HFF-Myc (cell line): ENCODE measurements at regions not wholly inside any gene's neighbourhood (a gene's known extent, or its start where the extent isn't known, plus 50 kb on each side); places are given as distances from the start of the nearest gene placed in this dataset.

ENCODE experiments used
- DNase-seq: peaks from one replicate; pipeline ENCODE4 v3.0.0-alpha.2; 2011; ENCODE audit warnings: low read depth; ENCODE audit errors: extremely low read depth
- H3K4me3 ChIP-seq: replicated peaks from 2 replicates; pipeline ENCODE4 v1.5.1; 2011; ENCODE audit warnings: low read depth, mild to moderate bottlenecking, control low read depth, low read length
- TF ChIP-seq, protein P1 (sequence below): IDR thresholded peaks from 2 replicates; pipeline ENCODE4 v1.5.1; 2012; ENCODE audit warnings: mild to moderate bottlenecking, low read depth, low read length, control low read depth; ENCODE audit errors: missing control alignments

DNA sequence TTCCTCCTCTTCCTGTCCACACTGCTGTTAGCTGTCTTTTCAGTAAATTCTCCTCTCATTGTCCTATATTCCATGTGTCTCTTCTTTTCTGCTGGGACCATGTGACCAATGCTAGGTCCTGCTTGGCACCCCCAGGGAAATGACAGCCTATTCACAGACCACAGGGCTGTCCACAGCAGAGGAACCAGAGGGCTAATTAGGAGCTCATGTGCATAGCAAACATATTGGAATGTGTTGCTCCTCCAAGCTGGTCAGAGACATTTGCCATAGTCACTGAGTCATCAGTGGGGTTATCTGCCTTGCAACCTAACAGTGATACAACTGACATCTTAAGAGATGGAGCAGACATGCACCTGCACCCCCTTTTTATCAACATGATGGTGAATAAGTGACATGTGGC is 67.9 kb upstream of the PUDP start:
- no peak for DNase-seq
- H3K4me3 ChIP-seq: no peak overlapping the region
- TF ChIP-seq, protein P1, sequence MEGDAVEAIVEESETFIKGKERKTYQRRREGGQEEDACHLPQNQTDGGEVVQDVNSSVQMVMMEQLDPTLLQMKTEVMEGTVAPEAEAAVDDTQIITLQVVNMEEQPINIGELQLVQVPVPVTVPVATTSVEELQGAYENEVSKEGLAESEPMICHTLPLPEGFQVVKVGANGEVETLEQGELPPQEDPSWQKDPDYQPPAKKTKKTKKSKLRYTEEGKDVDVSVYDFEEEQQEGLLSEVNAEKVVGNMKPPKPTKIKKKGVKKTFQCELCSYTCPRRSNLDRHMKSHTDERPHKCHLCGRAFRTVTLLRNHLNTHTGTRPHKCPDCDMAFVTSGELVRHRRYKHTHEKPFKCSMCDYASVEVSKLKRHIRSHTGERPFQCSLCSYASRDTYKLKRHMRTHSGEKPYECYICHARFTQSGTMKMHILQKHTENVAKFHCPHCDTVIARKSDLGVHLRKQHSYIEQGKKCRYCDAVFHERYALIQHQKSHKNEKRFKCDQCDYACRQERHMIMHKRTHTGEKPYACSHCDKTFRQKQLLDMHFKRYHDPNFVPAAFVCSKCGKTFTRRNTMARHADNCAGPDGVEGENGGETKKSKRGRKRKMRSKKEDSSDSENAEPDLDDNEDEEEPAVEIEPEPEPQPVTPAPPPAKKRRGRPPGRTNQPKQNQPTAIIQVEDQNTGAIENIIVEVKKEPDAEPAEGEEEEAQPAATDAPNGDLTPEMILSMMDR: no peak

DNA sequence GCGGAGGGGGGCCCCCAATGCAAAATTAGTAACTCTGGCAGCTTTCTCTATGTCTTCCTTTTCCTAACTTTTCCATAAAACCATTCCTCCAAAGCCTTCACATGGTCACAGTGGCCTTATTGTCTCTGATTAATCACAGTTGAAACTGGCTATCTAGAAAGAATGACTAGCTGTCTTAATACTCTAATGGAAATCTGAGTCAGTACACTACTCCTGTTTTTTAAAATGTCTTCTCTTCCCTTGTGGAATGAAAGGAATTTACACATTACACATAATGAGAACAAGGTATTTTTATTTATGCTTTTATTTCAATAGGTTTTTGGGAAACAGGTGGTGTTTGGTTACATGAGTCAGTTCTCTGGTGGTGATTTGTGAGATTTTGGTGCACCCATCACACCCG is 66.3 kb upstream of the PUDP start:
- no peak for DNase-seq
- TF ChIP-seq, protein P1: no peak
- no peak overlapping the region for H3K4me3 ChIP-seq

DNA sequence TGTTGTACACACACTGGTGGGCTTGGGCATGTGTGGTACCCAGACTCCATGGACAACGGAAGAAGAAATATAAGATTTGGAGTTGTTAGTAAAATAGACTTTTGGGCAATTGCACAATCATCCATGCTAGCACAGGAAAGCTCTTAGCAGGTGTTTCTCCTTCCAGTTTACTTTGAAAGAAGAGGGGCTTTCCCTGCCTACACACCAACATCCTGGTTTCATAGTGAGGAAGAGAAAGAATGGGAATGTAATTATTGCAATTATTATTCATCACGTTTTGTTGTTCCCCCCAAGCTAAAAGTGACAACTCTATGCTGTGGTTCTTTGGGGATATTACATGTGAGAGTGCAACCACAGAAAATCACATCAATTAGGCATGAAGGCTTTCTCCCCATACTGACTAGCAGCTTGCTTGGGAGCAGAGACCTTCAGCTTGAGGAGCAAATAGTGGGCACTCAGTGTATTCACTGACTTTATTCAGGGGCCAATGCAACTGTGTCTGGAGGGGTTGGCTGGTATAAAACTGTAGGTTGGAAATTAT is 57.2 kb upstream of the PUDP start:
- TF ChIP-seq, protein P1: no peak
- H3K4me3 ChIP-seq: no peak overlapping the region
- no peak for DNase-seq

DNA sequence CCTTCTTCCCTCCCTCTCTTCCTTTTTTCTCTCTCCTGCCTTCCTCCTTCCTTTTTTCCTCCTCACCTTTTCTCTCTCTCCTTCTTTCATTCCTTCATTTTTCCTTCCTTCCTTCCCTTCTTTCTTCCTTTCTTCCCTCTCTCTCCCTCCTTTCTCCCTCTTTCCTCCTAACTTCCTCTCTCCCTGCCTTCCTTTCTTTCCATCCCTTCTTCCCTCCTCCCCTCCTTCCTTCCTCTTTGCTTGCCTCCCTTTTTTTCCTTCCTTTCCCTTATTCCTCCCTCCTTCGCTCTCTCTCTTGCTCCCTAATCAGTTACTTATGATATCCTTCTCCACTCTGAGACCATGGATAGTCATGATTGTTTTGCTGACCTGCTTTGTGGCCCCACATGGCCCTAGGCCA is 56.7 kb upstream of the PUDP start:
- TF ChIP-seq, protein P1: no peak
- no peak for DNase-seq
- no peak overlapping the region for H3K4me3 ChIP-seq

DNA sequence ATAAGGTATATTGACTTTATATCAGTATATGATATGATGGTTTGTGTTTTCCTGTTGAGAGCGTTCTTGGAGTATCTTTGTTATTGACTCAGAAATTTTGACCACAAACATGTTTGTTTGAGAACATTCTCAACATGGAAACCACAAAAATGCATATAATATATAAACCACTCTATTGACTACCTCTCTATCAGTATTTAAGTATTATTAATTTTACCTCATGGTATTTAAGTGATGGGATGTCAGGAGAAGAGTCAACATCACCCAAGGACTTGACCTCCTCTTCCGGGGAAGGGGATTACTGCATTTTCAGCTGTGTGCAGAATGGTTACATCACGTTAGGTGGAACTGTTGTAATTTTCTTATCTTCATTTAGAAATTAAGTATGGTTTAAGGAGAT is 54.3 kb upstream of the PUDP start:
- no peak for DNase-seq
- no peak overlapping the region for H3K4me3 ChIP-seq
- TF ChIP-seq, protein P1: no peak

DNA sequence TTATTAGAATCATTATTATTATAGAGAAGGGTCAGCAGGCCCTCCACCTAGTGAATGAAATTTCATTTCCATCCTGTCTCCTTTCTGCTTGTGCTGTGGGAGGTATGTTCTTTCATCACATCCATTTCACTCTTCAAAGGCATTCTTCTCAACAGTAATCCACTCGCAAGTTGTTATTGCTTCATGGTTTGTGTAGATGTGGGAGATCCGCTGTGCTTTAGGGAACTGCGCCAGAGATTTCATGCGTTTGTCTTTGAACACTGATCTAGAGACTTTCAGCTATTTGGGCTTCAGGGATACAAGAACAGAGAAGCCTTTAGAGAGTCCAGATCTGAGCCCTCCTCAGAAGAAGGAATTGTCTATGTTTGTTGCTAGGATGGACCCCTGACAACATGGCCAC is 53.5 kb upstream of the PUDP start:
- no peak overlapping the region for H3K4me3 ChIP-seq
- no peak for DNase-seq
- TF ChIP-seq, protein P1: no peak

DNA sequence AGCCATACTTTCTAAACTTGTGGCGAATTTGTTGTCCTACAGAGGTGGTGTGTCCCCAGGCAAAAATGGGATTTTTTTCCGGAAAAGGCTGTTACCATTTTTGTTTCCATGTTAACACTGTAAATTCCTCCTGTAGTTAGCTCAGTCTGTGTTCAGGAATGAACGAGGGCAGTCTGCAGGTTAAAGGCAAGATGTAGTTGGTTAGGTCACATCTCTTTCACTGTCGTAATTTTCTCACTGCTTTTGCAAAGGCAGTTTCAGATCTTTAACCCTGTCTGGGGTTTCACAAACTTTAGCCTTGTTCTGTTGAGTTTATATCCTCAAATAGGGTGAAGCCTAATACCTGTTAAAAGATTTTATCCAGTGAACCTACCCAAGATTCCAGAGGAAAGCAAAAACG is 50.5 kb upstream of the PUDP start:
- no peak overlapping the region for H3K4me3 ChIP-seq
- DNase-seq: no peak
- TF ChIP-seq, protein P1: no peak
